ENCODE measurements at regions not wholly inside any gene's neighbourhood (a gene's known extent, or its start where the extent isn't known, plus 50 kb on each side); places are given as distances from the start of the nearest gene placed in this dataset.

DNA sequence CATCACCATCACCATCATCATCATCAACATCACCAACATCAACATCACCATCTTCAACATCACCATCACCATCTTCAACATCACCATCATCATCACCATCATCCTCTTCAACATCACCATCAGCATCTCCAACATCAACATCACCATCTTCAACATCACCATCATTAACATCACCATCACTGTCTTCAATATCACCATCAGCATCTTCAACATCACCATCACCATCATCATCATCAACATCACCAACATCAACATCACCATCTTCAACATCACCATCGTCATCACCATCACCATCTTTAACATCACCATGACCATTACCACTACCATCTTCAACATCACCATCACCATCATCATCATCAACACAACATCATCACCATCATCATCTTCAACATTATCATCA, 267.2 kb downstream of the SP3 start:
- no peak for ATAC-seq

GRCh38 chr2:173705656-173706055, 259.5 kb downstream of the SP3 start:
- no peak for ATAC-seq
- TF ChIP-seq CSRNP3 (CRISPR knock-in tag; IDR thresholded peaks at IDR 0.05) (no peak), TSHZ2 (CRISPR knock-in tag; IDR thresholded peaks at IDR 0.05) (no peak), RARB (CRISPR knock-in tag; IDR thresholded peaks at IDR 0.05) (no peak), OSR1 (CRISPR knock-in tag; IDR thresholded peaks at IDR 0.05) (no peak), ARNTL (CRISPR knock-in tag; IDR thresholded peaks at IDR 0.05; ENCODE audit: borderline replicate concordance, low read depth) (no peak), ESRRG (CRISPR knock-in tag; IDR thresholded peaks at IDR 0.05) (no peak), ZC3H10 (CRISPR knock-in tag; IDR thresholded peaks at IDR 0.05) (no peak), TCF4 (CRISPR knock-in tag; IDR thresholded peaks at IDR 0.05; ENCODE audit: borderline replicate concordance) (no peak), ISL1 (CRISPR knock-in tag; IDR thresholded peaks at IDR 0.05) (no peak), ZNF8 (CRISPR knock-in tag; IDR thresholded peaks at IDR 0.05) (no peak), TOX (CRISPR knock-in tag; IDR thresholded peaks at IDR 0.05; ENCODE audit: borderline replicate concordance) (no peak), ZFP30 (CRISPR knock-in tag; IDR thresholded peaks at IDR 0.05) (no peak), ZNF565 (CRISPR knock-in tag; conservative IDR thresholded peaks at IDR 0.05; ENCODE audit: low read depth) (no peak)
- TF ChIP-seq, protein P1, sequence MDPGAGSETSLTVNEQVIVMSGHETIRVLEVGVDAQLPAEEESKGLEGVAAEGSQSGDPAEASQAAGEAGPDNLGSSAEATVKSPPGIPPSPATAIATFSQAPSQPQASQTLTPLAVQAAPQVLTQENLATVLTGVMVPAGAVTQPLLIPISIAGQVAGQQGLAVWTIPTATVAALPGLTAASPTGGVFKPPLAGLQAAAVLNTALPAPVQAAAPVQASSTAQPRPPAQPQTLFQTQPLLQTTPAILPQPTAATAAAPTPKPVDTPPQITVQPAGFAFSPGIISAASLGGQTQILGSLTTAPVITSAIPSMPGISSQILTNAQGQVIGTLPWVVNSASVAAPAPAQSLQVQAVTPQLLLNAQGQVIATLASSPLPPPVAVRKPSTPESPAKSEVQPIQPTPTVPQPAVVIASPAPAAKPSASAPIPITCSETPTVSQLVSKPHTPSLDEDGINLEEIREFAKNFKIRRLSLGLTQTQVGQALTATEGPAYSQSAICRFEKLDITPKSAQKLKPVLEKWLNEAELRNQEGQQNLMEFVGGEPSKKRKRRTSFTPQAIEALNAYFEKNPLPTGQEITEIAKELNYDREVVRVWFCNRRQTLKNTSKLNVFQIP (CRISPR knock-in tag; IDR thresholded peaks at IDR 0.05; ENCODE audit: borderline replicate concordance, low read depth) = no peak

More for the DNA sequence above, 267.2 kb downstream of the SP3 start:
- TF ChIP-seq BACH2 (CRISPR knock-in tag; IDR thresholded peaks at IDR 0.05; ENCODE audit: borderline replicate concordance) (no peak), TOX (CRISPR knock-in tag; IDR thresholded peaks at IDR 0.05; ENCODE audit: borderline replicate concordance) (no peak), TCF4 (CRISPR knock-in tag; IDR thresholded peaks at IDR 0.05; ENCODE audit: borderline replicate concordance) (no peak), ZFP3 (CRISPR knock-in tag; IDR thresholded peaks at IDR 0.05) (no peak), CSRNP3 (CRISPR knock-in tag; IDR thresholded peaks at IDR 0.05) (no peak), OSR1 (CRISPR knock-in tag; IDR thresholded peaks at IDR 0.05) (no peak), ZC3H10 (CRISPR knock-in tag; IDR thresholded peaks at IDR 0.05) (no peak), ZNF565 (CRISPR knock-in tag; conservative IDR thresholded peaks at IDR 0.05; ENCODE audit: low read depth) (no peak), GLIS3 (CRISPR knock-in tag; IDR thresholded peaks at IDR 0.05) (no peak)

- no peak for ATAC-seq
- TF ChIP-seq GLIS3 (CRISPR knock-in tag; IDR thresholded peaks at IDR 0.05) = no peak
Measured at GRCh38 chr2:173706936-173707335, 258.2 kb downstream of the SP3 start.

GRCh38 chr2:173708806-173709205, 256.4 kb downstream of the SP3 start:
- no peak for ATAC-seq
- TF ChIP-seq, protein P1 (CRISPR knock-in tag; IDR thresholded peaks at IDR 0.05; ENCODE audit: borderline replicate concordance, low read depth) = no peak
- TF ChIP-seq, protein P2, sequence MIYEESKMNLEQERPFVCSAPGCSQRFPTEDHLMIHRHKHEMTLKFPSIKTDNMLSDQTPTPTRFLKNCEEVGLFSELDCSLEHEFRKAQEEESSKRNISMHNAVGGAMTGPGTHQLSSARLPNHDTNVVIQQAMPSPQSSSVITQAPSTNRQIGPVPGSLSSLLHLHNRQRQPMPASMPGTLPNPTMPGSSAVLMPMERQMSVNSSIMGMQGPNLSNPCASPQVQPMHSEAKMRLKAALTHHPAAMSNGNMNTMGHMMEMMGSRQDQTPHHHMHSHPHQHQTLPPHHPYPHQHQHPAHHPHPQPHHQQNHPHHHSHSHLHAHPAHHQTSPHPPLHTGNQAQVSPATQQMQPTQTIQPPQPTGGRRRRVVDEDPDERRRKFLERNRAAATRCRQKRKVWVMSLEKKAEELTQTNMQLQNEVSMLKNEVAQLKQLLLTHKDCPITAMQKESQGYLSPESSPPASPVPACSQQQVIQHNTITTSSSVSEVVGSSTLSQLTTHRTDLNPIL (CRISPR knock-in tag; IDR thresholded peaks at IDR 0.05; ENCODE audit: low read depth) = no peak
- TF ChIP-seq, protein P3, sequence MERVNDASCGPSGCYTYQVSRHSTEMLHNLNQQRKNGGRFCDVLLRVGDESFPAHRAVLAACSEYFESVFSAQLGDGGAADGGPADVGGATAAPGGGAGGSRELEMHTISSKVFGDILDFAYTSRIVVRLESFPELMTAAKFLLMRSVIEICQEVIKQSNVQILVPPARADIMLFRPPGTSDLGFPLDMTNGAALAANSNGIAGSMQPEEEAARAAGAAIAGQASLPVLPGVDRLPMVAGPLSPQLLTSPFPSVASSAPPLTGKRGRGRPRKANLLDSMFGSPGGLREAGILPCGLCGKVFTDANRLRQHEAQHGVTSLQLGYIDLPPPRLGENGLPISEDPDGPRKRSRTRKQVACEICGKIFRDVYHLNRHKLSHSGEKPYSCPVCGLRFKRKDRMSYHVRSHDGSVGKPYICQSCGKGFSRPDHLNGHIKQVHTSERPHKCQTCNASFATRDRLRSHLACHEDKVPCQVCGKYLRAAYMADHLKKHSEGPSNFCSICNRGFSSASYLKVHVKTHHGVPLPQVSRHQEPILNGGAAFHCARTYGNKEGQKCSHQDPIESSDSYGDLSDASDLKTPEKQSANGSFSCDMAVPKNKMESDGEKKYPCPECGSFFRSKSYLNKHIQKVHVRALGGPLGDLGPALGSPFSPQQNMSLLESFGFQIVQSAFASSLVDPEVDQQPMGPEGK (CRISPR knock-in tag; IDR thresholded peaks at IDR 0.05; ENCODE audit: borderline replicate concordance) = no peak
- TF ChIP-seq ESRRG (CRISPR knock-in tag; IDR thresholded peaks at IDR 0.05) (no peak), TOX (CRISPR knock-in tag; IDR thresholded peaks at IDR 0.05; ENCODE audit: borderline replicate concordance) (no peak), PPARA (CRISPR knock-in tag; IDR thresholded peaks at IDR 0.05; ENCODE audit: borderline replicate concordance) (no peak), ZC3H10 (CRISPR knock-in tag; IDR thresholded peaks at IDR 0.05) (no peak), TSHZ2 (CRISPR knock-in tag; IDR thresholded peaks at IDR 0.05) (no peak)

Data from SK-N-SH treated with all-trans-retinoic acid at 6 μM for 48 hours (cell line).